Activated CD8-positive, alpha-beta T cell treated with anti-CD3 and anti-CD28 coated beads for 36 hours (primary cell): ENCODE measurements at regions not wholly inside any gene's neighbourhood (a gene's known extent, or its start where the extent isn't known, plus 50 kb on each side); places are given as distances from the start of the nearest gene placed in this dataset.

ENCODE experiments used
- ATAC-seq: fragments of 200-7000 bp; cut with Tn5 transposase; one replicate; pipeline ENCODE4 v1.10.0; 2021; ENCODE audit warnings: mild to moderate bottlenecking, moderate library complexity
- CTCF ChIA-PET: fragments of 350-600 bp; sonication (Branson Sonifier 250); formaldehyde crosslinking; loops from one replicate; lab custom pipeline; 2021; ENCODE audit warnings: antibody characterized with exemption; lab: Charles Lee
- POLR2A ChIA-PET: fragments of 350-600 bp; sonication (Branson Sonifier 250); formaldehyde crosslinking; loops from one replicate; lab custom pipeline; 2021; ENCODE audit warnings: antibody characterized with exemption; lab: Charles Lee
- DNase-seq: peaks from one replicate; pipeline ENCODE4 v3.0.0-alpha.2; 2020
- H3K27ac Mint-ChIP-seq: one replicate; pipeline ENCODE4 v1.8.0; 2021; ENCODE audit warnings: mild to moderate bottlenecking, mixed read lengths
- H3K27me3 Mint-ChIP-seq: one replicate; pipeline ENCODE4 v1.8.0; 2021; ENCODE audit warnings: mixed read lengths
- H3K36me3 Mint-ChIP-seq: one replicate; pipeline ENCODE4 v1.8.0; 2021; ENCODE audit warnings: low read depth, mixed read lengths
- H3K4me1 Mint-ChIP-seq: one replicate; pipeline ENCODE4 v1.8.0; 2021; ENCODE audit warnings: low read depth, mixed read lengths
- H3K4me3 Mint-ChIP-seq: one replicate; pipeline ENCODE4 v1.8.0; 2021; ENCODE audit warnings: mild to moderate bottlenecking, moderate library complexity, mixed read lengths
- H3K9me3 Mint-ChIP-seq: one replicate; pipeline ENCODE4 v1.8.0; 2021; ENCODE audit warnings: mixed read lengths
- CTCF ChIP-seq: fragments of 200-600 bp; IDR thresholded peaks from one replicate; pipeline ENCODE4 v1.8.0; 2022; ENCODE audit warnings: antibody characterized with exemption, mild to moderate bottlenecking
- intact Hi-C: fragments of 100-400 bp; cut with micrococcal nuclease; formaldehyde crosslinking; loops from one replicate; pipeline ENCODE4 v1.10.0; 2022

GRCh38 chr11:104781719-104782376 is 116.4 kb downstream of the CASP12 start:
- H3K27me3 Mint-ChIP-seq: no peaks in the 10 kb centered on the region

GRCh38 chr11:104781037-104781436 is 117.2 kb downstream of the CASP12 start:
- peaks cover 5% of the 10 kb centered on the region for H3K4me1 Mint-ChIP-seq
- H3K4me3 Mint-ChIP-seq: no peak overlapping the region
- DNase-seq (no peak), ATAC-seq (no peak)
- H3K9me3 Mint-ChIP-seq: no peaks in the 10 kb centered on the region
- intact Hi-C loops: no loop called here
- POLR2A ChIA-PET: no interaction called here
- no peak for TF ChIP-seq CTCF
- H3K36me3 Mint-ChIP-seq: no peaks in the 10 kb centered on the region
- CTCF ChIA-PET: no interaction called here
- H3K27me3 Mint-ChIP-seq: no peaks in the 10 kb centered on the region
- no peak overlapping the region for H3K27ac Mint-ChIP-seq

More at GRCh38 chr11:104781719-104782376, 116.4 kb downstream of the CASP12 start:
- ATAC-seq (no peak), DNase-seq (no peak)
- Mint-ChIP-seq H3K27ac (no peak overlapping the region), H3K9me3 (no peaks in the 10 kb centered on the region), H3K36me3 (no peaks in the 10 kb centered on the region), H3K4me1 (peaks cover 2% of the 10 kb centered on the region), H3K4me3 (no peak overlapping the region)
- intact Hi-C loops: no loop called here
- POLR2A ChIA-PET: no interaction called here
- no peak for TF ChIP-seq CTCF
- CTCF ChIA-PET: interaction anchor here (1.4 kb wide), 1 partner anchor 16 kb away, joined by 4 read pairs; no protein-coding TSS in a partner anchor

GRCh38 chr11:104776501-104777170 is 121.6 kb downstream of the CASP12 start:
- Mint-ChIP-seq H3K27ac (no peak overlapping the region), H3K9me3 (peaks cover 2% of the 10 kb centered on the region), H3K4me1 (peaks cover 17% of the 10 kb centered on the region), H3K36me3 (no peaks in the 10 kb centered on the region), H3K4me3 (no peak overlapping the region), H3K27me3 (no peaks in the 10 kb centered on the region)
- POLR2A ChIA-PET: no interaction called here
- no peak for ATAC-seq
- DNase-seq: no peak
- CTCF ChIA-PET: interaction anchor here (1.0 kb wide), 1 partner anchor 18 kb away, joined by 3 read pairs; no protein-coding TSS in a partner anchor
- intact Hi-C loops: no loop called here
- TF ChIP-seq CTCF: no peak

- Mint-ChIP-seq H3K4me1 (peaks cover 20% of the 10 kb centered on the region), H3K27ac (no peak overlapping the region), H3K4me3 (no peak overlapping the region), H3K27me3 (no peaks in the 10 kb centered on the region), H3K9me3 (peaks cover 2% of the 10 kb centered on the region), H3K36me3 (no peaks in the 10 kb centered on the region)
- ChIA-PET POLR2A (no interaction called here), CTCF (no interaction called here)
- ATAC-seq (no peak), DNase-seq (no peak)
- TF ChIP-seq CTCF: no peak
- intact Hi-C loops: no loop called here
Observed at GRCh38 chr11:104774578-104774977, 123.7 kb downstream of the CASP12 start.

- Mint-ChIP-seq H3K27me3 (no peaks in the 10 kb centered on the region), H3K36me3 (no peaks in the 10 kb centered on the region), H3K4me3 (no peak overlapping the region), H3K27ac (no peak overlapping the region), H3K9me3 (peaks cover 2% of the 10 kb centered on the region), H3K4me1 (peaks cover 20% of the 10 kb centered on the region)
- CTCF ChIA-PET: no interaction called here
- POLR2A ChIA-PET: no interaction called here
- DNase-seq (no peak), ATAC-seq (peak; percentile 30)
- intact Hi-C loops: no loop called here
- no peak for TF ChIP-seq CTCF
Observed at GRCh38 chr11:104772806-104773241, 125.4 kb downstream of the CASP12 start.
